ENCODE measurements at regions not wholly inside any gene's neighbourhood (a gene's known extent, or its start where the extent isn't known, plus 50 kb on each side); places are given as distances from the start of the nearest gene placed in this dataset.

DNA sequence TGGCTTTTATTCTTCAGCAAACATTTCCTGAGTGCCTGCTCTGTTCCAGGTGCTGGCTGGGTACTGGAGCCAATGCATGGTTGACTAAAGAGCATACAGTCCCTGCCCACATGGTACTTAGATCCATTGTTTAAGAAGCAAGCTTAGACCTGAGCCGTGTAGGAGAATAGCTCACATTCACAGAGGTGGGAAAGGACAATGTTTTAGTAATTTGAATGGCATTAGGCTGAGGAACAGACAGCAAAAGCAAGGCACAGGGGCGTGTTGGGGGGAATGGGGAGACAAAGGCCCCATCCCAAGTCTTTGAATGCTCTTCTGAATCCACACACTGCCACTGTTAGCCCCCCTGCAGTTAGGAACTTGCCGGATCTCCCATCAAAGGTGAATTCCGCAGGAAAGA lies 388.2 kb upstream of the RGMA start (continued):
- TF ChIP-seq GRHL2 (CRISPR knock-in tag; IDR thresholded peaks at IDR 0.05; ENCODE audit: insufficient replicate concordance, severe bottlenecking) (no peak), MYBL2 (CRISPR knock-in tag; IDR thresholded peaks at IDR 0.05) (no peak), SMAD3 (CRISPR knock-in tag; IDR thresholded peaks at IDR 0.05; ENCODE audit: borderline replicate concordance) (peak; percentile 24; the same call in 1 of the 2 replicates), KAT7 (CRISPR knock-in tag; IDR thresholded peaks at IDR 0.05; ENCODE audit: borderline replicate concordance) (no peak; the same call in 1 of the 2 replicates), ZNF263 (CRISPR knock-in tag; IDR thresholded peaks at IDR 0.05; ENCODE audit: low read depth) (no peak), SMAD4 (CRISPR knock-in tag; IDR thresholded peaks at IDR 0.05) (no peak), NFYB (CRISPR knock-in tag; conservative IDR thresholded peaks at IDR 0.05; ENCODE audit: low read depth) (no peak)
- TF ChIP-seq, protein P1, sequence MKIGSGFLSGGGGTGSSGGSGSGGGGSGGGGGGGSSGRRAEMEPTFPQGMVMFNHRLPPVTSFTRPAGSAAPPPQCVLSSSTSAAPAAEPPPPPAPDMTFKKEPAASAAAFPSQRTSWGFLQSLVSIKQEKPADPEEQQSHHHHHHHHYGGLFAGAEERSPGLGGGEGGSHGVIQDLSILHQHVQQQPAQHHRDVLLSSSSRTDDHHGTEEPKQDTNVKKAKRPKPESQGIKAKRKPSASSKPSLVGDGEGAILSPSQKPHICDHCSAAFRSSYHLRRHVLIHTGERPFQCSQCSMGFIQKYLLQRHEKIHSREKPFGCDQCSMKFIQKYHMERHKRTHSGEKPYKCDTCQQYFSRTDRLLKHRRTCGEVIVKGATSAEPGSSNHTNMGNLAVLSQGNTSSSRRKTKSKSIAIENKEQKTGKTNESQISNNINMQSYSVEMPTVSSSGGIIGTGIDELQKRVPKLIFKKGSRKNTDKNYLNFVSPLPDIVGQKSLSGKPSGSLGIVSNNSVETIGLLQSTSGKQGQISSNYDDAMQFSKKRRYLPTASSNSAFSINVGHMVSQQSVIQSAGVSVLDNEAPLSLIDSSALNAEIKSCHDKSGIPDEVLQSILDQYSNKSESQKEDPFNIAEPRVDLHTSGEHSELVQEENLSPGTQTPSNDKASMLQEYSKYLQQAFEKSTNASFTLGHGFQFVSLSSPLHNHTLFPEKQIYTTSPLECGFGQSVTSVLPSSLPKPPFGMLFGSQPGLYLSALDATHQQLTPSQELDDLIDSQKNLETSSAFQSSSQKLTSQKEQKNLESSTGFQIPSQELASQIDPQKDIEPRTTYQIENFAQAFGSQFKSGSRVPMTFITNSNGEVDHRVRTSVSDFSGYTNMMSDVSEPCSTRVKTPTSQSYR (CRISPR knock-in tag; IDR thresholded peaks at IDR 0.05), result 0 out of 2 replicates have a peak, but pooled peaks have one; percentile 44
- TF ChIP-seq, protein P2, sequence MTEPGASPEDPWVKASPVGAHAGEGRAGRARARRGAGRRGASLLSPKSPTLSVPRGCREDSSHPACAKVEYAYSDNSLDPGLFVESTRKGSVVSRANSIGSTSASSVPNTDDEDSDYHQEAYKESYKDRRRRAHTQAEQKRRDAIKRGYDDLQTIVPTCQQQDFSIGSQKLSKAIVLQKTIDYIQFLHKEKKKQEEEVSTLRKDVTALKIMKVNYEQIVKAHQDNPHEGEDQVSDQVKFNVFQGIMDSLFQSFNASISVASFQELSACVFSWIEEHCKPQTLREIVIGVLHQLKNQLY (CRISPR knock-in tag; IDR thresholded peaks at IDR 0.05), result no peak

DNA sequence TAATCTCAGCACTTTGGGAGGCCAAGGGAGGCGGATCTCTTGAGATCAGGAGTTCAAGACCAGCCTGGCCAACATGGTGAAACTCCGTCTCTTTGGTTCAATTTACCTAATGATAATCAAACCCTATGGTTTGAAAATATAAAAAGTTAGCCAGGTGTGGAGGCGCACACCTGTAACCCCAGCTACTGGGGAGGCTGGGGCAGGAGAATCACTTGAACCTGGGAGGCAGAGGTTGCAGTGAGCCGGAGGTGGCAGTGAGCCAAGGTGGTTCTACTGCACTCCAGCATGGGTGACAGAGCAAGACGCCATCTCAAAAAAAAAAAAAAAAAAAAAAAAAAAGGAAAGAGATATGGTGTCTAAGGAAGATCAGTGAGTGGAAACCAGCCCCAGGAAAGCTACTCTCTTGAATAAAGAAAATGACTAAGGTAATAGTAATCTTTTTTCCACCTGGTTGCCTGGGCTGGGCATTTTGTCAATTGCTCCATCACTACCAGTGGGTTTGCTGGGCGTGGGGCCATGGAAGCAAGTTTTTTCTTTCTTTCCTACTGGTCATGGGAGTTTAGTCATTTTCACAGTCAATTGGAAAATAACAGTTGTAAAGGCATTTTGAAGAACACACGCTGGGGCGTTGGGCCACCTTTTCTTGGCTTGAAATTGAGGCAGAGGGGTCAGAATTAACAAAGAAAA lies 387.6 kb upstream of the RGMA start:
- DNase-seq (ENCODE audit: low spot score) (no peak), ATAC-seq (no peak)
- POLR2A ChIA-PET, result interaction anchor here (0.5 to 0.7 kb wide), 3 partner anchors 12 to 604 kb away, joined by 3 read pairs; no protein-coding TSS in a partner anchor
- CTCF ChIA-PET, result interaction anchor here (0.7 to 1.4 kb wide), 3 partner anchors 145 to 643 kb away, joined by 3 to 5 read pairs (median 4); no protein-coding TSS in a partner anchor
- TF ChIP-seq, protein P3, sequence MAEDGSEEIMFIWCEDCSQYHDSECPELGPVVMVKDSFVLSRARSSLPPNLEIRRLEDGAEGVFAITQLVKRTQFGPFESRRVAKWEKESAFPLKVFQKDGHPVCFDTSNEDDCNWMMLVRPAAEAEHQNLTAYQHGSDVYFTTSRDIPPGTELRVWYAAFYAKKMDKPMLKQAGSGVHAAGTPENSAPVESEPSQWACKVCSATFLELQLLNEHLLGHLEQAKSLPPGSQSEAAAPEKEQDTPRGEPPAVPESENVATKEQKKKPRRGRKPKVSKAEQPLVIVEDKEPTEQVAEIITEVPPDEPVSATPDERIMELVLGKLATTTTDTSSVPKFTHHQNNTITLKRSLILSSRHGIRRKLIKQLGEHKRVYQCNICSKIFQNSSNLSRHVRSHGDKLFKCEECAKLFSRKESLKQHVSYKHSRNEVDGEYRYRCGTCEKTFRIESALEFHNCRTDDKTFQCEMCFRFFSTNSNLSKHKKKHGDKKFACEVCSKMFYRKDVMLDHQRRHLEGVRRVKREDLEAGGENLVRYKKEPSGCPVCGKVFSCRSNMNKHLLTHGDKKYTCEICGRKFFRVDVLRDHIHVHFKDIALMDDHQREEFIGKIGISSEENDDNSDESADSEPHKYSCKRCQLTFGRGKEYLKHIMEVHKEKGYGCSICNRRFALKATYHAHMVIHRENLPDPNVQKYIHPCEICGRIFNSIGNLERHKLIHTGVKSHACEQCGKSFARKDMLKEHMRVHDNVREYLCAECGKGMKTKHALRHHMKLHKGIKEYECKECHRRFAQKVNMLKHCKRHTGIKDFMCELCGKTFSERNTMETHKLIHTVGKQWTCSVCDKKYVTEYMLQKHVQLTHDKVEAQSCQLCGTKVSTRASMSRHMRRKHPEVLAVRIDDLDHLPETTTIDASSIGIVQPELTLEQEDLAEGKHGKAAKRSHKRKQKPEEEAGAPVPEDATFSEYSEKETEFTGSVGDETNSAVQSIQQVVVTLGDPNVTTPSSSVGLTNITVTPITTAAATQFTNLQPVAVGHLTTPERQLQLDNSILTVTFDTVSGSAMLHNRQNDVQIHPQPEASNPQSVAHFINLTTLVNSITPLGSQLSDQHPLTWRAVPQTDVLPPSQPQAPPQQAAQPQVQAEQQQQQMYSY (CRISPR knock-in tag; IDR thresholded peaks at IDR 0.05), result no peak
- TF ChIP-seq, protein P4, sequence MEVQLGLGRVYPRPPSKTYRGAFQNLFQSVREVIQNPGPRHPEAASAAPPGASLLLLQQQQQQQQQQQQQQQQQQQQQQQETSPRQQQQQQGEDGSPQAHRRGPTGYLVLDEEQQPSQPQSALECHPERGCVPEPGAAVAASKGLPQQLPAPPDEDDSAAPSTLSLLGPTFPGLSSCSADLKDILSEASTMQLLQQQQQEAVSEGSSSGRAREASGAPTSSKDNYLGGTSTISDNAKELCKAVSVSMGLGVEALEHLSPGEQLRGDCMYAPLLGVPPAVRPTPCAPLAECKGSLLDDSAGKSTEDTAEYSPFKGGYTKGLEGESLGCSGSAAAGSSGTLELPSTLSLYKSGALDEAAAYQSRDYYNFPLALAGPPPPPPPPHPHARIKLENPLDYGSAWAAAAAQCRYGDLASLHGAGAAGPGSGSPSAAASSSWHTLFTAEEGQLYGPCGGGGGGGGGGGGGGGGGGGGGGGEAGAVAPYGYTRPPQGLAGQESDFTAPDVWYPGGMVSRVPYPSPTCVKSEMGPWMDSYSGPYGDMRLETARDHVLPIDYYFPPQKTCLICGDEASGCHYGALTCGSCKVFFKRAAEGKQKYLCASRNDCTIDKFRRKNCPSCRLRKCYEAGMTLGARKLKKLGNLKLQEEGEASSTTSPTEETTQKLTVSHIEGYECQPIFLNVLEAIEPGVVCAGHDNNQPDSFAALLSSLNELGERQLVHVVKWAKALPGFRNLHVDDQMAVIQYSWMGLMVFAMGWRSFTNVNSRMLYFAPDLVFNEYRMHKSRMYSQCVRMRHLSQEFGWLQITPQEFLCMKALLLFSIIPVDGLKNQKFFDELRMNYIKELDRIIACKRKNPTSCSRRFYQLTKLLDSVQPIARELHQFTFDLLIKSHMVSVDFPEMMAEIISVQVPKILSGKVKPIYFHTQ (CRISPR knock-in tag; IDR thresholded peaks at IDR 0.05), result 0 out of 2 replicates have a peak, but pooled peaks have one; percentile 24
- Mint-ChIP-seq H3K36me3 (peaks cover 8% of the 10 kb centered on the region), H3K4me3 (no peak overlapping the region), H3K27me3 (ENCODE audit: low read depth) (peaks cover 7% of the 10 kb centered on the region), H3K4me1 (peaks cover 67% of the 10 kb centered on the region), H3K27ac (peak overlapping the region; percentile 97), H3K9me3 (peaks cover 15% of the 10 kb centered on the region)

DNA sequence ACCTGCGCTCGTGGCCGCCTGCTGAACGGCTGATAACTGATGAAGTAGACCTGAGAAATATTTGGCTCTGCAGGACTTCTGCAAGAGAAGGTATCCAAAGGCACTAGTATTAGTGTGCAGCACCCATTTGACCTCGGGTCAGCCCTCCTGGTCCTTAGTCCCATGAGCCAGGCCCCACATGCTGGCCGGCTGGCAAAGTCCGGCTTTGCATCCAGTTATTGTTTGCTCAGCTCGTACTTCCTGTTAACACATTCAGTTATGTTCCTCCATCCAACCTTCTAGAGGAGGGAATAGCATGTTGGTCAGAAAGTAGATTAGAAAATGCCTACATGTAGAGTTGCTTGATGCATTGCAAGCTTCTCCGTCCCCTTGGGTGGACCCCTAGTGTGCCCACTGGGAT lies 385.7 kb upstream of the RGMA start:
- Mint-ChIP-seq H3K4me3 (no peak overlapping the region), H3K27me3 (ENCODE audit: low read depth) (peaks cover 4% of the 10 kb centered on the region), H3K27ac (no peak overlapping the region), H3K36me3 (peaks cover 8% of the 10 kb centered on the region), H3K4me1 (peaks cover 72% of the 10 kb centered on the region), H3K9me3 (peaks cover 15% of the 10 kb centered on the region)
- ChIA-PET POLR2A (no interaction called here), CTCF (no interaction called here)
- DNase-seq (ENCODE audit: low spot score) (no peak), ATAC-seq (no peak)
- TF ChIP-seq CBFB (CRISPR knock-in tag; IDR thresholded peaks at IDR 0.05; ENCODE audit: low read depth), result no peak
